GM19467 (cell line): ENCODE measurements at regions not wholly inside any gene's neighbourhood (a gene's known extent, or its start where the extent isn't known, plus 50 kb on each side); places are given as distances from the start of the nearest gene placed in this dataset.

Source experiments
- ATAC-seq: cut with Tn5 transposase; IDR thresholded peaks from one replicate; pipeline ENCODE4 v1.9.1; 2021; ENCODE audit warnings: mild to moderate bottlenecking, moderate library complexity; ENCODE audit not compliant: unreplicated experiment

DNA sequence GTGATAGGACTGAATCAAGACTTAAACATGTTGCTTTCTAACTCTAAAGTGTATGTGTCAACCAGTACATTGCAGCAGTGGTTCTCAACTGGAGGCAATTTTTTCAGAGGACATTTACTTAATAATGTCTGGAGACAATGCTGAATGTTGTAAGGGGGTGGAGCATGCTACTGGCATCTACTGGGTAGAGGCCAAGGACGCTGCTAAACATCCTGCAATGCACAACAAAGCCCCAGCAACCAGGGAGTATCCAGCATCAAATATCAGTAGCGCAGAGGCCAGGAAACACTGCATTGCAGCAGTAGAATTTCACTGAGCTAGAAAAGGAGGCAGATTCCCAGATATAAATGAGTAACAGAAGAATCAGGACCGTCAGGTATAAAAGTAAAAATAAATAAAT lies 79.8 kb upstream of the GRM7 start:
- ATAC-seq: no peak

DNA sequence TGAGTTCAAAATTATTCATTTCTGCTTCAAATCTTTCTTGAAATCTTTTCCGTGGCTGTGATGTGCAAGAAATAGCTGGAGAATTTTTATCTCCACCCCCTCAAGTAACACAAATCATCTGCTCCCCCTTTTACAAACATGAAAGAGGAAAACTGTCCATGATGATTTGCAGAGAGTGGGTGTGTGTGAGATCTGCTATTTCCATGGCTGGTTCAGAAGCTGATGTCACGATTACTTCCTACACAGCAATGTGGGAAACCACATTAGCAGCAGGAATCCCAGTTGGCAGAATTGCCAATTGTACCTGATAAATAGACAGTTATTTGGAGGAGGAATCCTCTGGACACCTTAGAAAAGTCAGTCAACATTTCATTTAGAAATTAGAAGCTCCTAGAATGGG lies 75.2 kb upstream of the GRM7 start:
- ATAC-seq: no peak

DNA sequence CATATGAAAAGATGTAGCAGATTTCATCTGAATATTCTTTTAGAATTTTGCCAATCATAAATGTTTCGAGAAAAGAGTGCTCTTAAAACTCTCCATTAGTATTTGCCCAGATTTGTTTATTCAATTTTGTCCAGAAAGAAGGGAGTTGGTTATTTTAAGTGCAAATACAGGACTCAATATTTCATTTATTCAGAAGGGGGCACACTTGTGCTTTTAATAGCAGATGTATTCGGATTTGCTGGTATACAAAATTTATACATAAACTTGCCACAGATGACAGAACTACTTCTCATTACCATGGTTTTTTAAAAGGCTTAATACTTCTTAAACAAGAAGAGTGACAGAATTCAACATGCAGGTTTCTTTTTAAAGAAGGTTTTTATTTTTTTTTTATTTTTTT lies 69.8 kb upstream of the GRM7 start:
- ATAC-seq: no peak

DNA sequence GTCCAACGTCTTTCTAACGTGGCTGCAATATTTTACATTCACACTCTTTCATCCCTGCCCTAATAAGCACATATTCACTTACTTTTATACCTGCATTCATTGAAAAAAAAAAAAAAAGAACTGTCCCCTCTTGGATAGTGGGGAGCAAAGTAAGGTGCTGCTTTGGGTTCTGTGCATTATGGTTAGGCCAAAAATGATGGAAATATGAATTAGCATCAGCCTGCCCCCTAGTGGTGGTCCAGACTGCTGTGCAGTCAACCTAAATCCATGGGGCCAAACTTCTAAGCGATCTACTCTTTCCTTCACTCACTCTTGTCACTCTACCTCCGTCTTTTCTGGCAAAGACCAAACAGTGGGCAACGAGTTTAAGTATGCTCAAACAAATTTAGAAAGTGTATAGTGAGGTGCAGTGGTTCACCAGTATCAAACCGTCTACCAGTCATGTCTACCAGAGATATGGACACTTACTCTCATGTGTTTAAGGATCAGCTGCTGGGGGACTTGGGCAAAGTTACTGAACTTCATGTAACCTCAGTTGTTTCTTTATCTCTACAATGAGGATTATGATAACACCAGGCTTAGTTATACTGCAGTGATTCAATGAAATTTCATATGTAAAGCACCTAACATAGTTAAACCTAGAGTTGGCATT lies 61.5 kb upstream of the GRM7 start:
- peak; percentile 84 for ATAC-seq

DNA sequence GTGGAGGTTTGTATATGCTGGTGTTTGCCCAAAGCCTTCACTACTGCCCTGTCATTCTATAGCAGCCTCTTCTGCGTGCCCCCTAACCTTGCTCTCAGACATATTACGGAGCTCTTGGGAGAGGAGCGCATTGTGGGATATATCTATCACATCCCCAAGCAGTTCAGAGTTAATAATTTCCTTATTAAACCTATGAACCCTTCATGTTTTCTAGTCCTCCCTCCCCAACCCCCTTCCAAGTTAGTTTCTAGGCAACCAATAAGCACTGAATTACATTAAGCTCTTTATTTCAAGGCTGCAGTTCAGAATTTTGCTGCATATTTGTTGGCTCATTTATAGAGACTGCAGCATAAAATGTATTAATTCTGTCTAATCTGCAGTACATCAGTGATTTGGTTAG lies 57.3 kb upstream of the GRM7 start:
- ATAC-seq: no peak

DNA sequence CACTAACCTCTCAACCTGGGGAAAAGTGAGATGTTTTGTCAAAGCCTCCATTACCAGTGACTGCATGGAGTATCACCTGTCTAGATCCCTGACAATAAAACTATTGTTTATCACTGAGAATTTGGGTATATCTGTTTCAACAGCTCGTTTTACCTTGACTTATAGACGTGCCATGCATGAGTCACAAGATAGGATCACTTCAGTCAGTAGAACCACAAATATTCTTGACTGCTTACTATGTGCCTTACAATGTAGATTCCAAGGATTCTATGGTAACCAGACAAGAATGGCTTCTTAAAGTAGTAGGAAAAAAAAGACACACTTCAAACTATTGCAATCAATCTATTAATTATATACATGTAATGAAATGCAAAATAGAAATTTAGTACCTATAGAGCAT lies 55.7 kb upstream of the GRM7 start:
- ATAC-seq: no peak

DNA sequence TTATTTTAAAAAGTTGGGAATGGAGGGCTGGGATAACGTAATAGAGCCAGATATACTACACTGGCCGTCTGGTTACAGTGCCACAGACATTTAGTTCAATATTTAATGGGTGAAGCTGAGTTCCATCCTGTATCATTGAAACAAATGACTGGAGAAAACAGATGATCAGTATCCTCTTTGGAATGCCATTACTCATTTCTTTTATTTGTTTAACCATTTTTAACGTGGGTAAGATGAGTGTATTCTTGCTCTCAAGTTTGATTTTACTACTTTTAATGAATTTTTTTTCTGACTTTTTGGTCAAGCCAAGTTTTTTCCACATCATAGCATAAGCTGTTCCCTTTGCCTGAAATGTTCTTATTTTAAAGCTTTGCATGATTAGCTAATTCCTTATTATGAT lies 53.9 kb upstream of the GRM7 start:
- no peak for ATAC-seq

DNA sequence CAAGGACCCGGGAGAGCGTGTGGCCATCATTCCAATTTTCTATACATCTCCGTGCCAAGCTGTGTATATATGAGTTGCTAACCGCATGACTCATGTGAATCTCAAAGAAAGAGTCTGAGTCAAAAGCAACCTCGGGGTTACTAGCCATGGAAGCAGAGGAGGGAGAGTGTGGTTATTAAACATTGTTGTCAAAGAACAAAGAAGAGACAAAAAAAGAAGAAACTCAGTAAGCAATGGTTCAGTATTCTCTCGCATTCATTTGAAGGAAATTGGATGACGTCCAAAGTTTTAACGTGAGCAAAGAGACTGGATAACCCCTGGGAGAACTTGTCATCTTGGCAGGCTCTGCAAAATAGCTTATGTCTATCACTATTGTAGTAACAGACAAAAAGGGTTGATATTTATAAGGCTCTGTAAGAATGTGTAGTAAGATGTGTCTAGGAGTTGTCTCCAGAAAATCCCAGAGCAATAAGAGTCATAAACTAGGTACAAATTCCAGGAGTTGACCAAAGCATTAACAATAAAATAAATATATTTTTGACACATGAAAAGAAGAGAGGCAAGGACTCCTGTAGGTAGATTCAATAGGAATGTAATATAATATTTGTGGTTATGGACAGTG lies 52.8 kb upstream of the GRM7 start:
- ATAC-seq: no peak

DNA sequence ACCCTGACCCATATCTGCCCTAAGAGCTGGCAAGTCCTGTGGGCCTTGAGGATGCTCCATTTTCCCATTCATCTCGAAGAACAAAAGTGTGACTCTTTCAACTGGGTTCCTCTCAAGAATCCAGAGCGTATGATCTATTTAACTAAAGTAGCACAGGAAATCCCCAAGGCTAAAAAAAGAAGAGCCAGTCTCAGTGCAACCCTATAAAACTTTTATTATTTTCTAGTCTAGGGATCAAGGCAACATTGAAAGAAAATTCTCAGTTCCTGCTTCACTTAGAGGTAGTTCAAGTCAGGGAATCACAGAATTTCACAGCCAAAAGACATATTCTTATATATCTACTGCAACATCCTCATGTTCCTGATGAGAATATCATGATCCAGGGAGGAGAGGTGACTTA lies 51.6 kb upstream of the GRM7 start:
- no peak for ATAC-seq
